WI38 (cell line): ENCODE measurements at regions not wholly inside any gene's neighbourhood (a gene's known extent, or its start where the extent isn't known, plus 50 kb on each side); places are given as distances from the start of the nearest gene placed in this dataset.

Experiments used
- H3K4me3 ChIP-seq: 2 replicates; pipeline ENCODE4 v1.5.1; 2011; ENCODE audit warnings: low read depth, mild to moderate bottlenecking, control low read depth, low read length
- TF ChIP-seq, protein P1 (sequence below): IDR thresholded peaks from 2 replicates; pipeline ENCODE4 v1.5.1; 2012; ENCODE audit warnings: low read depth, mild to moderate bottlenecking, control low read depth, low read length

DNA sequence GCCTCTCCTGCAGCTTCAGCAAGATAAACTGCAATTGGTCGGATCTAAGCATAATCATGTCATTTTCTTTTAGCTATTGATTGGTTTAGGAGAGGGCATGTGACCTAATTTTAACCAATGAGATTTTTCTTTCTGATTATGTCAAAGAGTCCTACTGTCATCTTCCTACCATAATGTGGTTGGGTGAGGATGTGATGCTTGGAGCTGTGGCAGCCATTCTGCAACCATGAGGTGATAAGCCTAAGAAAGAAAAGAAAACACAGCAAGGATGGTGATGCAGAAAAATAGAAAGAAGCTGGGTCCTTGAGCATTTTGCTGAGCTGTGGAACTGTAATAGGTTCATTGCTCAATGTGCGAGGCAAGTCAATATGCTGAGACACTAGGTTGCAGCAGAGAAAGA lies 121.7 kb upstream of the CRHR1 start:
- TF ChIP-seq, protein P1, sequence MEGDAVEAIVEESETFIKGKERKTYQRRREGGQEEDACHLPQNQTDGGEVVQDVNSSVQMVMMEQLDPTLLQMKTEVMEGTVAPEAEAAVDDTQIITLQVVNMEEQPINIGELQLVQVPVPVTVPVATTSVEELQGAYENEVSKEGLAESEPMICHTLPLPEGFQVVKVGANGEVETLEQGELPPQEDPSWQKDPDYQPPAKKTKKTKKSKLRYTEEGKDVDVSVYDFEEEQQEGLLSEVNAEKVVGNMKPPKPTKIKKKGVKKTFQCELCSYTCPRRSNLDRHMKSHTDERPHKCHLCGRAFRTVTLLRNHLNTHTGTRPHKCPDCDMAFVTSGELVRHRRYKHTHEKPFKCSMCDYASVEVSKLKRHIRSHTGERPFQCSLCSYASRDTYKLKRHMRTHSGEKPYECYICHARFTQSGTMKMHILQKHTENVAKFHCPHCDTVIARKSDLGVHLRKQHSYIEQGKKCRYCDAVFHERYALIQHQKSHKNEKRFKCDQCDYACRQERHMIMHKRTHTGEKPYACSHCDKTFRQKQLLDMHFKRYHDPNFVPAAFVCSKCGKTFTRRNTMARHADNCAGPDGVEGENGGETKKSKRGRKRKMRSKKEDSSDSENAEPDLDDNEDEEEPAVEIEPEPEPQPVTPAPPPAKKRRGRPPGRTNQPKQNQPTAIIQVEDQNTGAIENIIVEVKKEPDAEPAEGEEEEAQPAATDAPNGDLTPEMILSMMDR, result no peak
- H3K4me3 ChIP-seq, result no peak overlapping the region

GRCh38 chr17:45663772-45664171 lies 120.3 kb upstream of the CRHR1 start:
- TF ChIP-seq, protein P1, result no peak

GRCh38 chr17:45664921-45665320 lies 119.2 kb upstream of the CRHR1 start:
- no peak overlapping the region for H3K4me3 ChIP-seq
- TF ChIP-seq, protein P1, result no peak

More at GRCh38 chr17:45663772-45664171, 120.3 kb upstream of the CRHR1 start:
- H3K4me3 ChIP-seq, result no peak overlapping the region

GRCh38 chr17:45666046-45666600 lies 118.0 kb upstream of the CRHR1 start:
- TF ChIP-seq, protein P1, result no peak

GRCh38 chr17:45666641-45667040 lies 117.5 kb upstream of the CRHR1 start:
- TF ChIP-seq, protein P1, result no peak

More at GRCh38 chr17:45666046-45666600, 118.0 kb upstream of the CRHR1 start:
- H3K4me3 ChIP-seq, result no peak overlapping the region

GRCh38 chr17:45667591-45668171 lies 116.4 kb upstream of the CRHR1 start:
- TF ChIP-seq, protein P1, result no peak
- no peak overlapping the region for H3K4me3 ChIP-seq

More at GRCh38 chr17:45666641-45667040, 117.5 kb upstream of the CRHR1 start:
- no peak overlapping the region for H3K4me3 ChIP-seq

DNA sequence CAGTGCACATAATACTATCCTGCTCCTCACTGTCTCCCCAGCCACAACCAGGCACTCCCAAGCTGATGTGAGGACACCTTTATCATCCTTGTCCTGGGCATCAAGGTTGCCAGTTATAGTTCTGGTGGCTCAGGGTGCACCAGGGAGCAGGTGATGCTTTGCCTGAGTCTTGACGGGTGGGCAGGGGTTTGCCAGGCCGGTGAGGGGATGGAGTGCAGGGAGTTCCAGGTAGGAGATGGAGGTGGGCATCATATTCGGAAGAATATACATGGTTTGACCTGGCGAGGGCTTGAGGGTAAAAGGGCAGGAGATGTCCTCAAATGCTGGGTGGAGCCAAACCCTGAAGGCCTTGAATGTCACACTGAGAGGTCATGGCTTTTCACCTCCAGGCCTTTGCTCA lies 115.8 kb upstream of the CRHR1 start:
- TF ChIP-seq, protein P1, result no peak
- no peak overlapping the region for H3K4me3 ChIP-seq
